B cell (primary cell): ENCODE measurements at regions not wholly inside any gene's neighbourhood (a gene's known extent, or its start where the extent isn't known, plus 50 kb on each side); places are given as distances from the start of the nearest gene placed in this dataset.

ENCODE experiments used
- ATAC-seq: fragments of 200-7000 bp; cut with Tn5 transposase; one replicate; pipeline ENCODE4 v1.10.0; 2021; ENCODE audit warnings: low read depth, mild to moderate bottlenecking, moderate number of reproducible peaks, moderate library complexity
- CTCF ChIA-PET: fragments of 350-600 bp; sonication (Branson Sonifier 250); formaldehyde crosslinking; loops from one replicate; lab custom pipeline; 2021; ENCODE audit warnings: antibody characterized with exemption, inconsistent platforms; lab: Charles Lee
- POLR2A ChIA-PET: fragments of 350-600 bp; sonication (Branson Sonifier 250); formaldehyde crosslinking; loops from one replicate; lab custom pipeline; 2021; ENCODE audit warnings: antibody characterized with exemption; lab: Charles Lee
- DNase-seq: peaks from one replicate; pipeline ENCODE4 v3.0.0; 2013
- H2AFZ ChIP-seq: 2 replicates; pipeline ENCODE4 v1.6.1; 2012; ENCODE audit warnings: mild to moderate bottlenecking, low read depth, low read length; ENCODE audit not compliant: insufficient read depth, poor library complexity, severe bottlenecking
- H3K27ac ChIP-seq, 2 donors: 1 replicate in 1 of 2; 2 replicates in 1 of 2; pipeline ENCODE4 v1.5.1; 2012 to 2013; ENCODE audit warnings: low read length in 2 of 2, mild to moderate bottlenecking in 2 of 2, moderate library complexity in 1 of 2
- H3K27me3 ChIP-seq, 4 experiments: fragments of 200-600 bp in 1 of 4; sonication (generic) in 1 of 4; replicated peaks in 1 of 4; 1 replicate in 2 of 4; 2 replicates in 2 of 4; pipeline versions ENCODE4 v1.6.1 to v1.7.0; 2013 to 2016; ENCODE audit warnings: low read length in 3 of 4, mild to moderate bottlenecking in 2 of 4, mixed read lengths in 1 of 4, moderate library complexity in 1 of 4; ENCODE audit not compliant: insufficient read depth in 4 of 4, control insufficient read depth in 3 of 4; ENCODE audit errors: control extremely low read depth in 1 of 4
- H3K36me3 ChIP-seq, 2 experiments: replicated peaks in 1 of 2; 1 replicate in 1 of 2; 2 replicates in 1 of 2; pipeline versions ENCODE4 v1.6.1 to v1.7.1; 2013; ENCODE audit warnings: low read length in 1 of 2; ENCODE audit not compliant: insufficient read depth in 2 of 2, control insufficient read depth in 1 of 2; ENCODE audit errors: control extremely low read depth in 1 of 2, extremely low read depth in 1 of 2
- H3K4me1 ChIP-seq, 2 donors: fragments of 200-600 bp in 1 of 2; sonication (generic) in 1 of 2; 1 replicate in 1 of 2; 2 replicates in 1 of 2; pipeline versions ENCODE4 v1.5.1 to v1.6.1; 2013 to 2017; ENCODE audit warnings: low read length in 2 of 2; ENCODE audit not compliant: control insufficient read depth in 2 of 2, insufficient read depth in 2 of 2
- H3K4me2 ChIP-seq: replicated peaks from 2 replicates; pipeline ENCODE3; 2012; ENCODE audit warnings: mild to moderate bottlenecking, low read depth, low read length; ENCODE audit not compliant: poor library complexity, severe bottlenecking
- H3K4me3 ChIP-seq, 5 experiments: fragments of 200-600 bp in 1 of 5; sonication (generic) in 1 of 5; 1 replicate in 3 of 5; 2 replicates in 2 of 5; pipeline versions ENCODE4 v1.5.1 to v1.7.0; 2011 to 2016; ENCODE audit warnings: low read length in 4 of 5, mild to moderate bottlenecking in 4 of 5, low read depth in 2 of 5, control low read depth in 1 of 5, moderate library complexity in 1 of 5; ENCODE audit not compliant: insufficient read depth in 1 of 5; ENCODE audit errors: control extremely low read depth in 1 of 5, extremely low read depth in 1 of 5
- H3K79me2 ChIP-seq: fragments of 200-600 bp; sonication (generic); one replicate; pipeline ENCODE4 v1.6.0; 2016; ENCODE audit warnings: low read length; ENCODE audit not compliant: control insufficient read depth, insufficient read depth
- H3K9ac ChIP-seq: fragments of 200-600 bp; sonication (generic); 2 replicates; pipeline ENCODE4 v1.6.1; 2017; ENCODE audit warnings: mild to moderate bottlenecking, low read length, moderate library complexity
- H3K9me3 ChIP-seq, 3 donors: one replicate each; pipeline versions ENCODE4 v1.6.1 to v1.7.1; 2013; ENCODE audit warnings: low read length in 2 of 3; ENCODE audit not compliant: control insufficient read depth in 2 of 3, insufficient read depth in 1 of 3; ENCODE audit errors: control extremely low read depth in 1 of 3
- H4K20me1 ChIP-seq: 2 replicates; pipeline ENCODE4 v1.6.0; 2012; ENCODE audit warnings: mild to moderate bottlenecking, low read length; ENCODE audit not compliant: insufficient read depth, control insufficient read depth, poor library complexity, severe bottlenecking
- H3K27ac Mint-ChIP-seq: one replicate; pipeline ENCODE4 v1.8.0; 2021; ENCODE audit warnings: mixed read lengths
- H3K27me3 Mint-ChIP-seq: one replicate; pipeline ENCODE4 v1.8.0; 2021; ENCODE audit warnings: mixed read lengths
- H3K4me1 Mint-ChIP-seq: one replicate; pipeline ENCODE4 v1.8.0; 2021; ENCODE audit warnings: mixed read lengths
- H3K4me3 Mint-ChIP-seq: one replicate; pipeline ENCODE4 v1.8.0; 2021; ENCODE audit warnings: mixed read lengths
- H3K9me3 Mint-ChIP-seq: one replicate; pipeline ENCODE4 v1.8.0; 2022; ENCODE audit warnings: mixed read lengths; ENCODE audit not compliant: insufficient read depth
- CTCF ChIP-seq: fragments of 200-600 bp; IDR thresholded peaks from one replicate; pipeline ENCODE4 v1.8.0; 2022; ENCODE audit warnings: antibody characterized with exemption, mild to moderate bottlenecking
- EZH2 ChIP-seq: IDR thresholded peaks from 2 replicates; pipeline ENCODE4 v1.6.1; 2012; ENCODE audit warnings: borderline replicate concordance, low read depth, mild to moderate bottlenecking, moderate library complexity, low read length; ENCODE audit not compliant: insufficient read depth, poor library complexity, severe bottlenecking
- WGBS: methylation state at CpG from one replicate; pipeline ENCODE4 v1.1.5; 2013; ENCODE audit warnings: missing lambda C conversion rate; ENCODE audit not compliant: insufficient coverage; 5-methylcytosine and 5-hydroxymethylcytosine counted together
- intact Hi-C: fragments of 100-400 bp; cut with micrococcal nuclease; formaldehyde crosslinking; loops from one replicate; pipeline ENCODE4 v1.10.0; 2022

- no peaks in the 10 kb centered on the region for H3K9me3 ChIP-seq
- no peaks in the 10 kb centered on the region for H3K79me2 ChIP-seq
- H3K27ac ChIP-seq = no peak overlapping the region
- H3K4me1 Mint-ChIP-seq = no peaks in the 10 kb centered on the region
- intact Hi-C loops = no loop called here
- H3K27me3 ChIP-seq = no peaks in the 10 kb centered on the region
- ChIA-PET POLR2A (no interaction called here), CTCF (no interaction called here)
- DNase-seq (no peak), ATAC-seq (no peak)
- H2AFZ ChIP-seq = no peak overlapping the region
- H3K9me3 Mint-ChIP-seq = no peaks in the 10 kb centered on the region
- H3K4me1 ChIP-seq = no peaks in the 10 kb centered on the region
- H3K27me3 Mint-ChIP-seq = no peaks in the 10 kb centered on the region
- no peak for TF ChIP-seq CTCF
- no peak for TF ChIP-seq EZH2
- no CpG with 5 or more reads among the region's 2 CpGs for WGBS
- no peaks in the 10 kb centered on the region for H3K36me3 ChIP-seq
- H3K4me2 ChIP-seq = no peak overlapping the region
- no peak overlapping the region for H3K9ac ChIP-seq
- H3K4me3 ChIP-seq = no peak overlapping the region
- no peak overlapping the region for H3K27ac Mint-ChIP-seq
- no peak overlapping the region for H3K4me3 Mint-ChIP-seq
- H4K20me1 ChIP-seq = no peaks in the 10 kb centered on the region
Observed at GRCh38 chr6:62670490-62671223, 384.6 kb upstream of the KHDRBS2 start.

GRCh38 chr6:62669831-62670230 lies 383.8 kb upstream of the KHDRBS2 start:
- TF ChIP-seq EZH2 (no peak), CTCF (no peak)
- H3K4me1 Mint-ChIP-seq = no peaks in the 10 kb centered on the region
- H4K20me1 ChIP-seq = no peaks in the 10 kb centered on the region
- no peak overlapping the region for H3K27ac Mint-ChIP-seq
- H3K9me3 ChIP-seq = no peaks in the 10 kb centered on the region
- no peak overlapping the region for H3K4me2 ChIP-seq
- no peaks in the 10 kb centered on the region for H3K4me1 ChIP-seq
- H3K27me3 Mint-ChIP-seq = no peaks in the 10 kb centered on the region
- H3K79me2 ChIP-seq = no peaks in the 10 kb centered on the region
- DNase-seq (no peak), ATAC-seq (no peak)
- H3K4me3 ChIP-seq = no peak overlapping the region
- H3K36me3 ChIP-seq = no peaks in the 10 kb centered on the region
- no peak overlapping the region for H3K9ac ChIP-seq
- no peak overlapping the region for H3K4me3 Mint-ChIP-seq
- H3K9me3 Mint-ChIP-seq = no peaks in the 10 kb centered on the region
- ChIA-PET POLR2A (no interaction called here), CTCF (no interaction called here)
- no peak overlapping the region for H2AFZ ChIP-seq
- no peak overlapping the region for H3K27ac ChIP-seq
- intact Hi-C loops = no loop called here
- no peaks in the 10 kb centered on the region for H3K27me3 ChIP-seq
